ENCODE measurements at regions not wholly inside any gene's neighbourhood (a gene's known extent, or its start where the extent isn't known, plus 50 kb on each side); places are given as distances from the start of the nearest gene placed in this dataset.

GRCh38 chr18:21177822-21178221 lies 64.2 kb upstream of the GREB1L start:
- DNase-seq (ENCODE audit: extremely low read depth in 1 of 4, low spot score in 3 of 4), result no peak
- Histone ChIP-seq H3K4me3 (no peak overlapping the region), H3K4me1 (replicated peaks in 1 of 2; ENCODE audit: control insufficient read depth in 2 of 2, insufficient read depth in 2 of 2, low read length in 2 of 2) (no peaks in the 10 kb centered on the region), H4K20me1 (replicated peaks; ENCODE audit: control insufficient read depth, insufficient read depth, low read length) (no peaks in the 10 kb centered on the region), H3K36me3 (ENCODE audit: control insufficient read depth, insufficient read depth, low read length) (no peaks in the 10 kb centered on the region), H3K27ac (ENCODE audit: extremely low read depth, low read depth, low read length) (no peak overlapping the region), H3K79me2 (ENCODE audit: control insufficient read depth, insufficient read depth, low read length) (no peaks in the 10 kb centered on the region), H3K9ac (ENCODE audit: insufficient read depth in 1 of 2, low read depth in 2 of 2, low read length in 2 of 2) (no peak overlapping the region), H3K27me3 (ENCODE audit: control insufficient read depth in 2 of 2, insufficient read depth in 2 of 2, low read length in 2 of 2) (no peaks in the 10 kb centered on the region), H2AFZ (ENCODE audit: low read depth, low read length) (no peak overlapping the region), H3K9me1 (ENCODE audit: control insufficient read depth, insufficient read depth, low read length) (no peaks in the 10 kb centered on the region), H3K9me3 (replicated peaks; ENCODE audit: control insufficient read depth, insufficient read depth, low read depth, low read length) (no peaks in the 10 kb centered on the region), H3K4me2 (ENCODE audit: insufficient read depth, low read length) (no peak overlapping the region)
- TF ChIP-seq TEAD2 (tag; IDR thresholded peaks at IDR 0.05) (no peak), FOXJ2 (tag; IDR thresholded peaks at IDR 0.05) (no peak), FOXA3 (CRISPR knock-in tag; conservative IDR thresholded peaks at IDR 0.05 in 1 of 2, IDR thresholded peaks at IDR 0.05 in 1 of 2) (no peak), ARHGAP35 (IDR thresholded peaks at IDR 0.05; ENCODE audit: partially characterized antibody) (no peak), NCOA1 (IDR thresholded peaks at IDR 0.05; ENCODE audit: low read depth) (no peak), ZBTB2 (IDR thresholded peaks at IDR 0.05) (no peak), TCF7 (IDR thresholded peaks at IDR 0.05; ENCODE audit: borderline replicate concordance) (no peak), KAT7 (CRISPR knock-in tag; IDR thresholded peaks at IDR 0.05; ENCODE audit: borderline replicate concordance) (no peak), ZNF449 (CRISPR knock-in tag; IDR thresholded peaks at IDR 0.05) (no peak), BDP1 (IDR thresholded peaks at IDR 0.05; ENCODE audit: insufficient read depth, insufficient read length) (no peak), ZNF592 (IDR thresholded peaks at IDR 0.05) (no peak), ZNF324 (CRISPR knock-in tag; IDR thresholded peaks at IDR 0.05) (no peak)
- no peak for ATAC-seq
- CTCF ChIA-PET (ENCODE audit: low intra/inter-chr PET ratio), result no interaction called here
- in situ Hi-C loops (cut with MboI) (no loop called here), intact Hi-C loops (cut with micrococcal nuclease) (no loop called here)
- POLR2A ChIA-PET, result no interaction called here
- FAIRE-seq, result no peak
- BruUV-seq (replicated peaks), result no TSS peak
- 0% methylated on average over 6 of the region's 6 CpGs for WGBS (ENCODE audit: insufficient coverage, low coverage, missing lambda C conversion rate)

Measured in K562 (cell line).